ENCODE measurements at regions not wholly inside any gene's neighbourhood (a gene's known extent, or its start where the extent isn't known, plus 50 kb on each side); places are given as distances from the start of the nearest gene placed in this dataset.

GRCh38 chr9:99375481-99375880, 153.4 kb downstream of the SEC61B start:
- Histone ChIP-seq H3K4me2 (ENCODE audit: low read depth, low read length, poor library complexity, severe bottlenecking) (no peak overlapping the region), H3K79me2 (ENCODE audit: insufficient read depth, low read length) (no peaks in the 10 kb centered on the region), H3K27me3 (ENCODE audit: insufficient read depth, low read length, poor library complexity, severe bottlenecking) (no peaks in the 10 kb centered on the region), H3K4me1 (ENCODE audit: insufficient read depth, low read length, poor library complexity, severe bottlenecking) (no peaks in the 10 kb centered on the region), H3K36me3 (ENCODE audit: insufficient read depth, low read length) (no peaks in the 10 kb centered on the region), H2AFZ (ENCODE audit: low read length) (no peak overlapping the region), H3K4me3 (ENCODE audit: low read length, poor library complexity, severe bottlenecking) (no peak overlapping the region), H3K9ac (ENCODE audit: low read depth, low read length, poor library complexity, severe bottlenecking) (no peak overlapping the region), H3K9me2 (replicated peaks; ENCODE audit: low read depth, low read length) (no peaks in the 10 kb centered on the region), H4K20me1 (ENCODE audit: insufficient read depth, low read length, poor library complexity, severe bottlenecking) (no peaks in the 10 kb centered on the region), H3F3A (ENCODE audit: low read depth) (no peaks in the 10 kb centered on the region), H3K9me3 (ENCODE audit: insufficient read depth, low read depth, low read length) (no peaks in the 10 kb centered on the region)
- TF ChIP-seq CTCF (conservative IDR thresholded peaks at IDR 0.05; ENCODE audit: low read length) (no peak), EZH2phosphoT487 (IDR thresholded peaks at IDR 0.05; ENCODE audit: borderline replicate concordance) (no peak)

DNA sequence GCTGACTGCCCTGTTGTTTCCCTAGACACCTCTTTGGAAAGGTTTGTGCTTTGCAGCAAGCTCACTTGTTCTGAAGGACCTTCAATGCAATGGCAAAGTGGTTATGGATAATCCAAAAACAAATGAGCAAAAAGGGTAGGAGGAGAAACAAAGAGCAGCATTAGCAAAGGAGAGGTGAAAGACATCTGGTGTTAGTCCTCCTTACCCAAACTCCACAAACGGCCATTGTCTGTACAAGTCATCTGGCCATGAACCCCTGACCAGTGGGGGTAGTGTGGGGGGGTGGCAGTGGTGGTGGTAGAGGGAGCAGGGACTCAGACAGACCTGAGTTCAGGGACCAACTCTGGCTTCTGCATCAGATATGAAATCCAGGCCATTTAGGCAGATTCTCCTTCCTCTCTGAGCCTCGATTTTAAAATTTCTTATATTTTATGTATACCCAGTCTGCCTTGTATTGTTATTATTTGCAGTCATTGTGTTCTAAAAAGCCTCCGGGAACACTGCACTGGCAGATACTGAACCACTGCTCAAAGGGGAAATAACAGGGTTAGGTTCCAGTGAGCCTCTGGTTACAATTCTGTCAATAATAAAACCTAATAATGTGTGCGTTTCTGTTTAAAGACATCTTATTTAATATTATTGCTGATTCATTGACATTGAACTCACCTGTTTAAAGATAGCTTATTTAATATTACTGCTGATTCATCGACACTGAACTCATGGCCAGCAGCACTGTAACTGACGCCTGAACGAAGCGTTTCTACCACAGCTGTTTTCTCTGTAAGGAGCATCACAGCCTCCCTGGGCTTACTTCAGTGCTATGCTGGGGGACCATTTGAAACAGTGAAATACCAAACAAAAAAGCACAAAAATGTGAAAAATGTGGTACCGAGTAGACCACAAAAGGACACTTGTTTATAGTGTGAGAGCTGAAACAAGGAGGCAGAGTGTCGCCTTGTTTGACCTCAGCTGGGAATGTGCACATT, 156.0 kb downstream of the SEC61B start:
- Histone ChIP-seq H3K4me2 (ENCODE audit: low read depth, low read length, poor library complexity, severe bottlenecking) (no peak overlapping the region), H3F3A (ENCODE audit: low read depth) (no peaks in the 10 kb centered on the region), H3K9me3 (ENCODE audit: insufficient read depth, low read depth, low read length) (no peaks in the 10 kb centered on the region), H3K79me2 (ENCODE audit: insufficient read depth, low read length) (no peaks in the 10 kb centered on the region), H2AFZ (ENCODE audit: low read length) (no peak overlapping the region), H3K4me1 (ENCODE audit: insufficient read depth, low read length, poor library complexity, severe bottlenecking) (no peaks in the 10 kb centered on the region), H3K9ac (ENCODE audit: low read depth, low read length, poor library complexity, severe bottlenecking) (no peak overlapping the region), H3K4me3 (ENCODE audit: low read length, poor library complexity, severe bottlenecking) (no peak overlapping the region), H4K20me1 (ENCODE audit: insufficient read depth, low read length, poor library complexity, severe bottlenecking) (no peaks in the 10 kb centered on the region), H3K36me3 (ENCODE audit: insufficient read depth, low read length) (no peaks in the 10 kb centered on the region), H3K27me3 (ENCODE audit: insufficient read depth, low read length, poor library complexity, severe bottlenecking) (no peaks in the 10 kb centered on the region), H3K9me2 (replicated peaks; ENCODE audit: low read depth, low read length) (no peaks in the 10 kb centered on the region)
- TF ChIP-seq EZH2phosphoT487 (IDR thresholded peaks at IDR 0.05; ENCODE audit: borderline replicate concordance) (no peak), CTCF (conservative IDR thresholded peaks at IDR 0.05; ENCODE audit: low read length) (no peak)

GRCh38 chr9:99383536-99383935, 161.5 kb downstream of the SEC61B start:
- Histone ChIP-seq H3K9me3 (ENCODE audit: insufficient read depth, low read depth, low read length) (no peaks in the 10 kb centered on the region), H3K4me1 (ENCODE audit: insufficient read depth, low read length, poor library complexity, severe bottlenecking) (no peaks in the 10 kb centered on the region), H3K27me3 (ENCODE audit: insufficient read depth, low read length, poor library complexity, severe bottlenecking) (no peaks in the 10 kb centered on the region), H3K4me2 (ENCODE audit: low read depth, low read length, poor library complexity, severe bottlenecking) (no peak overlapping the region), H4K20me1 (ENCODE audit: insufficient read depth, low read length, poor library complexity, severe bottlenecking) (no peaks in the 10 kb centered on the region), H3K9ac (ENCODE audit: low read depth, low read length, poor library complexity, severe bottlenecking) (no peak overlapping the region), H3K4me3 (ENCODE audit: low read length, poor library complexity, severe bottlenecking) (no peak overlapping the region), H3K79me2 (ENCODE audit: insufficient read depth, low read length) (no peaks in the 10 kb centered on the region), H3K36me3 (ENCODE audit: insufficient read depth, low read length) (no peaks in the 10 kb centered on the region), H3K9me2 (replicated peaks; ENCODE audit: low read depth, low read length) (no peaks in the 10 kb centered on the region), H3F3A (ENCODE audit: low read depth) (no peaks in the 10 kb centered on the region), H2AFZ (ENCODE audit: low read length) (no peak overlapping the region)
- TF ChIP-seq EZH2phosphoT487 (IDR thresholded peaks at IDR 0.05; ENCODE audit: borderline replicate concordance) (no peak), CTCF (conservative IDR thresholded peaks at IDR 0.05; ENCODE audit: low read length) (no peak)
